Thyroid gland (tissue), 4 donors: ENCODE measurements at regions not wholly inside any gene's neighbourhood (a gene's known extent, or its start where the extent isn't known, plus 50 kb on each side); places are given as distances from the start of the nearest gene placed in this dataset.

ENCODE experiments used
- CTCF ChIP-seq, 6 experiments: fragments of 200-600 bp in 3 of 6; fragments of 450-650 bp in 3 of 6; sonication (generic) in 3 of 6; IDR thresholded peaks; one replicate each; pipeline ENCODE4 v1.5.1; 2016 to 2019; ENCODE audit warnings: antibody characterized with exemption in 6 of 6, mild to moderate bottlenecking in 2 of 6, inconsistent platforms in 1 of 6, moderate library complexity in 1 of 6
- POLR2A ChIP-seq, 2 donors: fragments of 450-650 bp; IDR thresholded peaks; one replicate each; pipeline ENCODE4 v1.6.1; 2017; ENCODE audit warnings: antibody characterized with exemption in 2 of 2, mild to moderate bottlenecking in 2 of 2, moderate library complexity in 1 of 2

GRCh38 chr6:43912116-43912577 lies 142.1 kb downstream of the VEGFA start:
- TF ChIP-seq CTCF (IDR thresholded peaks at IDR 0.05) (no peak), POLR2A (IDR thresholded peaks at IDR 0.05) (no peak)
